ENCODE measurements at regions not wholly inside any gene's neighbourhood (a gene's known extent, or its start where the extent isn't known, plus 50 kb on each side); places are given as distances from the start of the nearest gene placed in this dataset.
A peak's percentile ranks its signal among the peaks of the same experiment; 100 is the strongest.

- Histone ChIP-seq H3K27ac (no peak overlapping the region), H3K4me3 (no peak overlapping the region), H3K9me3 (no peaks in the 10 kb centered on the region), H3K27me3 (no peaks in the 10 kb centered on the region), H3K4me1 (no peaks in the 10 kb centered on the region), H3K36me3 (no peaks in the 10 kb centered on the region)
- ATAC-seq (ENCODE audit: low FRiP score in 2 of 2) = no peak
- DNase-seq = no peak
- WGBS, 2 donors = 89 to 100% methylated on average over 1 to 2 of the region's 2 CpGs
- no peak for TF ChIP-seq CTCF (IDR thresholded peaks at IDR 0.05)
- TF ChIP-seq POLR2AphosphoS5 (IDR thresholded peaks at IDR 0.05) = no peak
- TF ChIP-seq EP300 (IDR thresholded peaks at IDR 0.05) = no peak
- no peak for TF ChIP-seq POLR2A (IDR thresholded peaks at IDR 0.05)
Measured at GRCh38 chr4:123640824-123641223, 244.2 kb downstream of the SPRY1 start.

GRCh38 chr4:123643691-123644090 is 247.1 kb downstream of the SPRY1 start:
- Histone ChIP-seq H3K36me3 (no peaks in the 10 kb centered on the region), H3K27ac (no peak overlapping the region), H3K4me1 (no peaks in the 10 kb centered on the region), H3K4me3 (no peak overlapping the region), H3K9me3 (no peaks in the 10 kb centered on the region), H3K27me3 (no peaks in the 10 kb centered on the region)
- no peak for TF ChIP-seq EP300 (IDR thresholded peaks at IDR 0.05)
- WGBS, 2 donors = 66 to 71% methylated on average over 1 of the region's 1 CpG
- ATAC-seq (ENCODE audit: low FRiP score in 2 of 2) (no peak), DNase-seq (no peak)

GRCh38 chr4:123649250-123649644 is 252.7 kb downstream of the SPRY1 start:
- Histone ChIP-seq H3K27ac (peak overlapping the region; percentile 26 to 61 (median 46)), H3K4me1 (peaks cover 0 to 13% (median 4%) of the 10 kb centered on the region in 4 donors), H3K27me3 (no peaks in the 10 kb centered on the region), H3K4me3 (no peak overlapping the region), H3K9me3 (no peaks in the 10 kb centered on the region), H3K36me3 (no peaks in the 10 kb centered on the region)
- ATAC-seq (ENCODE audit: low FRiP score in 2 of 2) (peak in 1 of 2 donors; percentile 13), DNase-seq (no peak)
- 61 to 63% methylated on average over 4 of the region's 4 CpGs for WGBS, 2 donors
- no peak for TF ChIP-seq CTCF (IDR thresholded peaks at IDR 0.05)
- no peak for TF ChIP-seq POLR2AphosphoS5 (IDR thresholded peaks at IDR 0.05)
- TF ChIP-seq EP300 (IDR thresholded peaks at IDR 0.05) = no peak
- TF ChIP-seq POLR2A (IDR thresholded peaks at IDR 0.05) = no peak

- ATAC-seq (ENCODE audit: low FRiP score in 2 of 2) (peak; percentile 56 to 73), DNase-seq (peak in 1 of 2 donors; percentile 26)
- H3K4me3 ChIP-seq = no peak overlapping the region
- no peaks in the 10 kb centered on the region for H3K27me3 ChIP-seq
- TF ChIP-seq POLR2AphosphoS5 (IDR thresholded peaks at IDR 0.05) (no peak), CTCF (IDR thresholded peaks at IDR 0.05) (no peak), POLR2A (IDR thresholded peaks at IDR 0.05) (no peak), EP300 (IDR thresholded peaks at IDR 0.05) (no peak)
- H3K9me3 ChIP-seq = no peaks in the 10 kb centered on the region
- H3K4me1 ChIP-seq = peaks cover 0 to 13% (median 4%) of the 10 kb centered on the region in 4 donors
- peak overlapping the region; percentile 26 to 61 (median 46) for H3K27ac ChIP-seq
- WGBS, 2 donors = 48 to 53% methylated on average over 11 of the region's 11 CpGs
- H3K36me3 ChIP-seq = no peaks in the 10 kb centered on the region
Measured at GRCh38 chr4:123649645-123650391, 253.2 kb downstream of the SPRY1 start.

- Histone ChIP-seq H3K4me3 (no peak overlapping the region), H3K4me1 (peaks cover 0 to 13% (median 4%) of the 10 kb centered on the region in 4 donors), H3K27ac (peak overlapping the region in 1 of 4 donors; percentile 61), H3K9me3 (peaks cover 0 to under 1% (median 0%) of the 10 kb centered on the region in 4 donors), H3K36me3 (no peaks in the 10 kb centered on the region), H3K27me3 (no peaks in the 10 kb centered on the region)
- WGBS, 2 donors = 61 to 66% methylated on average over 2 of the region's 2 CpGs
- ATAC-seq (ENCODE audit: low FRiP score in 2 of 2) (no peak), DNase-seq (no peak)
- TF ChIP-seq EP300 (IDR thresholded peaks at IDR 0.05) (no peak), POLR2AphosphoS5 (IDR thresholded peaks at IDR 0.05) (no peak), POLR2A (IDR thresholded peaks at IDR 0.05) (no peak), CTCF (IDR thresholded peaks at IDR 0.05) (no peak)
Measured at GRCh38 chr4:123651066-123651465, 254.5 kb downstream of the SPRY1 start.

Measured in upper lobe of left lung (tissue), 6 donors.